GM12872 (cell line): ENCODE measurements at regions not wholly inside any gene's neighbourhood (a gene's known extent, or its start where the extent isn't known, plus 50 kb on each side); places are given as distances from the start of the nearest gene placed in this dataset.

ENCODE experiments used
- TF ChIP-seq, protein P1 (sequence below): IDR thresholded peaks from 3 replicates; pipeline ENCODE4 v1.5.1; 2011; ENCODE audit warnings: low read depth, mild to moderate bottlenecking, low read length, moderate library complexity; ENCODE audit not compliant: insufficient read depth

DNA sequence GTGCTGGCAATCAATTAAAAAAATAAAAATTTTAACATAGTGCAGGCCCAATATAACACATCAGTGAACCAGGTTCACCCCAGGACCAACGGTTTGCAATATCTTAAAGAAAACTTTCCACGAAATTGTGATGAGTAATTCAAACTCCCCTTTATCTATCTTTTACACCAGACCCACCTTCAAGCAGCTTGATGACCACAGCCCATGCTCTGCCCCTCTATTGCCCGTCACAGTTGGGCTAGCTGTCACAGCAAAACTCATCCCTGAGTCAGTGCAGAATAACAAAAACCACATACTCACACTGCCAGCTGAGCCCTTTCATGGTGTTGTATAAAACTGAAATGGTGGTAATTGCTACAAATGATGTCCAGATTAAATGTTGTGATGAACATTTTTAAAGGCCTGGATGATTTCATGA lies 112.5 kb upstream of the CREB1 start:
- TF ChIP-seq, protein P1, sequence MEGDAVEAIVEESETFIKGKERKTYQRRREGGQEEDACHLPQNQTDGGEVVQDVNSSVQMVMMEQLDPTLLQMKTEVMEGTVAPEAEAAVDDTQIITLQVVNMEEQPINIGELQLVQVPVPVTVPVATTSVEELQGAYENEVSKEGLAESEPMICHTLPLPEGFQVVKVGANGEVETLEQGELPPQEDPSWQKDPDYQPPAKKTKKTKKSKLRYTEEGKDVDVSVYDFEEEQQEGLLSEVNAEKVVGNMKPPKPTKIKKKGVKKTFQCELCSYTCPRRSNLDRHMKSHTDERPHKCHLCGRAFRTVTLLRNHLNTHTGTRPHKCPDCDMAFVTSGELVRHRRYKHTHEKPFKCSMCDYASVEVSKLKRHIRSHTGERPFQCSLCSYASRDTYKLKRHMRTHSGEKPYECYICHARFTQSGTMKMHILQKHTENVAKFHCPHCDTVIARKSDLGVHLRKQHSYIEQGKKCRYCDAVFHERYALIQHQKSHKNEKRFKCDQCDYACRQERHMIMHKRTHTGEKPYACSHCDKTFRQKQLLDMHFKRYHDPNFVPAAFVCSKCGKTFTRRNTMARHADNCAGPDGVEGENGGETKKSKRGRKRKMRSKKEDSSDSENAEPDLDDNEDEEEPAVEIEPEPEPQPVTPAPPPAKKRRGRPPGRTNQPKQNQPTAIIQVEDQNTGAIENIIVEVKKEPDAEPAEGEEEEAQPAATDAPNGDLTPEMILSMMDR, result no peak

DNA sequence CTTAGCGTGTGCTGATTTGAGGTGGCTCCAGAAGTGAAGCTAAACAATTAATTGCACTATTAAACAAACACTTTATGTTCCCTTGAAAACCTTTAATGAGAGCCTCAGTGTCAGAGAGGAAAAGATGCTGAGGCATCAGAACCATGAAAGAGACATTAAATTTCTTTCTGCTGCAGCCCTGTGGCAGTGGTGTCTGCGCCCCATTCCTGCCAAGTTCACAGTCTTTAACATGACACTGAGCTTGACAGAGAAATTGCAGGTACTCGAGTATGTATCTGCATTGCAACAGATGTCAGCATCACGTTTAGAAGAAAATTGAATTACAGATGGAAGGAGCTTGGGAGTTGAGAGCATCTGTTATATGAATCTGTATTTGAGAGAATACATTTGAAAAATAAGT lies 111.3 kb upstream of the CREB1 start:
- TF ChIP-seq, protein P1, result no peak

DNA sequence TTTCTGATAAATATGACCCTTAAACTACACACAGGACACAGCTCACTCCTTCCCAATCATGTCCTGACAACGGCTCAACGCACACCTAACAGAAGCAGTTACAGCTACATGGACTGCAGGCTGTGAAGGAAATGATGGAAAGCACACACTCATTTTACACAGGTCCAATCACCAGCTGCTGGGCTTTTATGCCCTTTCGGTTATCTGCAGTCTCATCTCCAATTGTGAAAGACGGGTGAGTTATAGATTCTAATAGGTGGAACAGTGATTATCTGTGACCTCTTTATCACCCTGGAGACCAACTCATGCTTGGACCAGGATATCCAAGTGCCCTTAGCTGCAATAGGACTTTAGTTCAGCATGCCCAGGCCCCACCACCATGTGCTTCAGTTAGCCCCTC lies 110.4 kb upstream of the CREB1 start:
- TF ChIP-seq, protein P1, result no peak

DNA sequence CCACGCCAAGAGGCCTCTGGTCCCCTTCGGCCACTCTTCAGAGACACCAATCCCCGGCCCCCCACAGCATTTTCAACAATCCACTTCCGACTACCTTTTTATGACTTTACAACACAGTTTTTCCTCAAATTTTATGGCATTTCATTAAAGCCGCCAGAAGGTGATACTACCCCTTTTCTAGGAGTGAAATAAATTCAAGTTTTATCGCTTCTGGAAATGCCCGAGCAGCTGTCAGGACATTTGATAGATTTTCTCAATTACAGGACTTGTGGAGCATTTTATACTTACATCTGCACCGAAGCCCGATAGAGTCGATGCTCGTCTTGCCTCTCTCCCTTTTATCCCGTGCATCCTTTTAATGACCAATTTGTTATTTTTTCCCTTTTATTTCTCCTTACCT lies 108.1 kb upstream of the CREB1 start:
- TF ChIP-seq, protein P1, result no peak

DNA sequence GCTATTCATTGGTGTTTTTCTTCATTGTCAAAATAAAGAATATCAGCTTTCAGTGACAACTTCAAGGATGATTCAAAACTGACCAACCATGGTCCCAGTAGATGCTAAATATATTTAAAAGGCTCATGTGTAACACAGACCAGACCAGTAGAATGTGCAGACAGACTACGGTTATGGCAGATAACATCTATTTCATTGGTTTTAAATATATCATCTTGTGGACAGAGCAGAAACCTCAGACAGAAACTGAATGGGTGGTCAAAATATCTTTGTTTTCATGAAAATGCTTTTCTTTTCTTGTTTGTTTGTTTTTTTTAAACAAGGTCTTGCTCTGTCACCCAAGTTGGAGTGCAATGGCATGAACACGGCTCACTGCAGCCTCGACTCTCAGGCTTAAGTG lies 107.4 kb upstream of the CREB1 start:
- TF ChIP-seq, protein P1, result no peak

DNA sequence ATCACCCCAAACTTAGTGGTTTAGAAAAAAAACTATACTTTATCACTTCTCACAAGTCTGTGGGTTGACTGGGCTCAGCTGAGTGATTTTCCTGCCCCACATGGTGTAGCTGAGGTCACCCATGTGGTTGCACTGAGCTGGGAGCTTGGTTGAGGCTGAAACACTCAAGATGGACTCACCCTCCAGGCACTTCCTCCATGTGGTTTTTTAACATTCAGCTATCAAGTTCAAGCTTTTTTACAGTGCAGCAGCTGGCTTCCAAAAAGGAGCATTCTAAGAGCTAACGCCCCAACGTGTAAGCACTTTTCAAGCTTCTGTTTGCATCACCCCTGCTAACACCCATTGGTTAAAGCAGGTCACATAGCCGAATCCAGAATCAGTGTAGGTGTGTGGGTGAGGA lies 105.9 kb upstream of the CREB1 start:
- TF ChIP-seq, protein P1, result no peak

- TF ChIP-seq, protein P1, result no peak
These were observed 101.8 kb upstream of the CREB1 start for GRCh38 chr2:207427986-207428385.

- TF ChIP-seq, protein P1, result no peak
These were observed 101.2 kb upstream of the CREB1 start for GRCh38 chr2:207428573-207428972.
